ENCODE measurements at regions not wholly inside any gene's neighbourhood (a gene's known extent, or its start where the extent isn't known, plus 50 kb on each side); places are given as distances from the start of the nearest gene placed in this dataset.

GRCh38 chr9:75612754-75613153 is 277.7 kb upstream of the PCSK5 start:
- peaks cover 2% of the 10 kb centered on the region for H3K27me3 Mint-ChIP-seq
- ATAC-seq = no peak
- CTCF ChIA-PET = no interaction called here

GRCh38 chr9:75615284-75615683 is 275.2 kb upstream of the PCSK5 start:
- CTCF ChIA-PET = no interaction called here
- Mint-ChIP-seq H3K27me3 (peaks cover 2% of the 10 kb centered on the region), H3K36me3 (no peaks in the 10 kb centered on the region), H3K4me3 (no peak overlapping the region), H3K4me1 (no peaks in the 10 kb centered on the region), H3K9me3 (ENCODE audit: low read depth) (no peaks in the 10 kb centered on the region), H3K27ac (no peak overlapping the region)
- DNase-seq = no peak
- ATAC-seq = no peak

More at GRCh38 chr9:75612754-75613153, 277.7 kb upstream of the PCSK5 start:
- Mint-ChIP-seq H3K36me3 (no peaks in the 10 kb centered on the region), H3K27ac (no peak overlapping the region), H3K9me3 (ENCODE audit: low read depth) (no peaks in the 10 kb centered on the region), H3K4me1 (no peaks in the 10 kb centered on the region), H3K4me3 (no peak overlapping the region)
- DNase-seq = no peak

GRCh38 chr9:75616052-75616451 is 274.4 kb upstream of the PCSK5 start:
- ATAC-seq (no peak), DNase-seq (no peak)
- Mint-ChIP-seq H3K27ac (no peak overlapping the region), H3K4me1 (no peaks in the 10 kb centered on the region), H3K36me3 (no peaks in the 10 kb centered on the region), H3K27me3 (peaks cover 2% of the 10 kb centered on the region), H3K4me3 (no peak overlapping the region), H3K9me3 (ENCODE audit: low read depth) (no peaks in the 10 kb centered on the region)
- CTCF ChIA-PET = no interaction called here

- CTCF ChIA-PET = no interaction called here
- H3K36me3 Mint-ChIP-seq = no peaks in the 10 kb centered on the region
- DNase-seq (no peak), ATAC-seq (no peak)
- no peaks in the 10 kb centered on the region for H3K9me3 Mint-ChIP-seq (ENCODE audit: low read depth)
- H3K27me3 Mint-ChIP-seq = peaks cover 2% of the 10 kb centered on the region
- H3K4me3 Mint-ChIP-seq = no peak overlapping the region
- no peaks in the 10 kb centered on the region for H3K4me1 Mint-ChIP-seq
- no peak overlapping the region for H3K27ac Mint-ChIP-seq
Measured at GRCh38 chr9:75616841-75617566, 273.5 kb upstream of the PCSK5 start.

- no peak overlapping the region for H3K4me3 Mint-ChIP-seq
- CTCF ChIA-PET = no interaction called here
- ATAC-seq = no peak
Measured at GRCh38 chr9:75623462-75623861, 267.0 kb upstream of the PCSK5 start.

GRCh38 chr9:75624998-75625397 is 265.5 kb upstream of the PCSK5 start:
- Mint-ChIP-seq H3K36me3 (no peaks in the 10 kb centered on the region), H3K9me3 (ENCODE audit: low read depth) (no peaks in the 10 kb centered on the region), H3K27me3 (no peaks in the 10 kb centered on the region), H3K4me1 (no peaks in the 10 kb centered on the region), H3K27ac (no peak overlapping the region), H3K4me3 (no peak overlapping the region)
- no peak for DNase-seq
- CTCF ChIA-PET = no interaction called here
- ATAC-seq = no peak

More at GRCh38 chr9:75623462-75623861, 267.0 kb upstream of the PCSK5 start:
- H3K9me3 Mint-ChIP-seq (ENCODE audit: low read depth) = no peaks in the 10 kb centered on the region
- no peak overlapping the region for H3K27ac Mint-ChIP-seq
- H3K36me3 Mint-ChIP-seq = no peaks in the 10 kb centered on the region
- H3K4me1 Mint-ChIP-seq = no peaks in the 10 kb centered on the region
- no peak for DNase-seq
- no peaks in the 10 kb centered on the region for H3K27me3 Mint-ChIP-seq

- no peak for ATAC-seq
- Mint-ChIP-seq H3K36me3 (no peaks in the 10 kb centered on the region), H3K4me1 (no peaks in the 10 kb centered on the region), H3K27me3 (no peaks in the 10 kb centered on the region), H3K27ac (no peak overlapping the region), H3K9me3 (ENCODE audit: low read depth) (no peaks in the 10 kb centered on the region), H3K4me3 (no peak overlapping the region)
- CTCF ChIA-PET = no interaction called here
- DNase-seq = no peak
Measured at GRCh38 chr9:75626860-75627259, 263.6 kb upstream of the PCSK5 start.

GRCh38 chr9:75628952-75629351 is 261.5 kb upstream of the PCSK5 start:
- H3K36me3 Mint-ChIP-seq = no peaks in the 10 kb centered on the region
- ATAC-seq = no peak
- no peaks in the 10 kb centered on the region for H3K4me1 Mint-ChIP-seq
- H3K27ac Mint-ChIP-seq = no peak overlapping the region
- no peaks in the 10 kb centered on the region for H3K9me3 Mint-ChIP-seq (ENCODE audit: low read depth)
- H3K4me3 Mint-ChIP-seq = no peak overlapping the region
- DNase-seq = no peak
- CTCF ChIA-PET = no interaction called here
- H3K27me3 Mint-ChIP-seq = no peaks in the 10 kb centered on the region

GRCh38 chr9:75633451-75634057 is 256.9 kb upstream of the PCSK5 start:
- DNase-seq (no peak), ATAC-seq (no peak)
- Mint-ChIP-seq H3K27ac (no peak overlapping the region), H3K27me3 (no peaks in the 10 kb centered on the region), H3K36me3 (no peaks in the 10 kb centered on the region), H3K4me3 (no peak overlapping the region), H3K4me1 (no peaks in the 10 kb centered on the region), H3K9me3 (ENCODE audit: low read depth) (no peaks in the 10 kb centered on the region)
- CTCF ChIA-PET = no interaction called here

- H3K4me1 Mint-ChIP-seq = no peaks in the 10 kb centered on the region
- H3K27ac Mint-ChIP-seq = no peak overlapping the region
- H3K4me3 Mint-ChIP-seq = no peak overlapping the region
- CTCF ChIA-PET = interaction anchor here (0.6 kb wide), 1 partner anchor 88 kb away, joined by 3 read pairs; no protein-coding TSS in a partner anchor
- ATAC-seq (no peak), DNase-seq (no peak)
- no peaks in the 10 kb centered on the region for H3K9me3 Mint-ChIP-seq (ENCODE audit: low read depth)
- no peaks in the 10 kb centered on the region for H3K36me3 Mint-ChIP-seq
- H3K27me3 Mint-ChIP-seq = no peaks in the 10 kb centered on the region
Measured at GRCh38 chr9:75636427-75637045, 253.9 kb upstream of the PCSK5 start.

- Mint-ChIP-seq H3K27ac (no peak overlapping the region), H3K9me3 (ENCODE audit: low read depth) (no peaks in the 10 kb centered on the region), H3K27me3 (no peaks in the 10 kb centered on the region), H3K4me1 (no peaks in the 10 kb centered on the region), H3K4me3 (no peak overlapping the region), H3K36me3 (no peaks in the 10 kb centered on the region)
- DNase-seq = no peak
- no peak for ATAC-seq
- CTCF ChIA-PET = no interaction called here
Measured at GRCh38 chr9:75639971-75640610, 250.4 kb upstream of the PCSK5 start.

GRCh38 chr9:75642522-75642921 is 248.0 kb upstream of the PCSK5 start:
- ATAC-seq = no peak
- H3K36me3 Mint-ChIP-seq = no peaks in the 10 kb centered on the region
- H3K27me3 Mint-ChIP-seq = no peaks in the 10 kb centered on the region
- H3K4me3 Mint-ChIP-seq = no peak overlapping the region
- H3K27ac Mint-ChIP-seq = no peak overlapping the region
- no peak for DNase-seq
- H3K4me1 Mint-ChIP-seq = no peaks in the 10 kb centered on the region
- CTCF ChIA-PET = no interaction called here
- H3K9me3 Mint-ChIP-seq (ENCODE audit: low read depth) = no peaks in the 10 kb centered on the region

GRCh38 chr9:75644649-75645048 is 245.8 kb upstream of the PCSK5 start:
- no peak for ATAC-seq
- DNase-seq = no peak
- Mint-ChIP-seq H3K4me1 (no peaks in the 10 kb centered on the region), H3K4me3 (no peak overlapping the region), H3K27me3 (no peaks in the 10 kb centered on the region), H3K27ac (no peak overlapping the region), H3K9me3 (ENCODE audit: low read depth) (no peaks in the 10 kb centered on the region), H3K36me3 (no peaks in the 10 kb centered on the region)
- CTCF ChIA-PET = no interaction called here

- H3K4me3 Mint-ChIP-seq = no peak overlapping the region
- no peaks in the 10 kb centered on the region for H3K4me1 Mint-ChIP-seq
- H3K36me3 Mint-ChIP-seq = no peaks in the 10 kb centered on the region
- ATAC-seq (no peak), DNase-seq (no peak)
- CTCF ChIA-PET = no interaction called here
- H3K27ac Mint-ChIP-seq = no peak overlapping the region
- peaks cover 2% of the 10 kb centered on the region for H3K27me3 Mint-ChIP-seq
- no peaks in the 10 kb centered on the region for H3K9me3 Mint-ChIP-seq (ENCODE audit: low read depth)
Measured at GRCh38 chr9:75648034-75648433, 242.4 kb upstream of the PCSK5 start.

Measured in activated CD8-positive, alpha-beta memory T cell treated with anti-CD3 and anti-CD28 coated beads, Interleukin-2, amount 10 ng/mL, durations not matched to agents 7 days and 5 days (primary cell).